Keratinocyte (primary cell): ENCODE measurements at regions not wholly inside any gene's neighbourhood (a gene's known extent, or its start where the extent isn't known, plus 50 kb on each side); places are given as distances from the start of the nearest gene placed in this dataset.

Experiments used
- DNase-seq: peaks from one replicate; pipeline ENCODE4 v3.0.0-alpha.2; 2011; ENCODE audit warnings: low read depth, missing footprints, low spot score
- FAIRE-seq: peaks from 2 replicates; lab custom pipeline; 2011; peaks lifted over from hg19 to GRCh38; lab: Jason Lieb, UNC
- H2AFZ ChIP-seq: 2 replicates; pipeline ENCODE4 v1.6.0; 2012; ENCODE audit warnings: low read length, control low read depth, inconsistent platforms; ENCODE audit not compliant: control insufficient read depth
- H3K27ac ChIP-seq: 2 replicates; pipeline ENCODE4 v1.5.1; 2011; ENCODE audit warnings: low read length; ENCODE audit not compliant: control insufficient read depth, insufficient read depth
- H3K27me3 ChIP-seq: 3 replicates; pipeline ENCODE4 v1.6.0; 2011; ENCODE audit warnings: low read length; ENCODE audit not compliant: control insufficient read depth, insufficient read depth; ENCODE audit errors: extremely low read depth
- H3K36me3 ChIP-seq, 2 experiments: 2 replicates in 1 of 2; 3 replicates in 1 of 2; pipeline ENCODE4 v1.5.1; 2011; ENCODE audit warnings: low read length in 2 of 2, mild to moderate bottlenecking in 1 of 2; ENCODE audit not compliant: control insufficient read depth in 2 of 2, insufficient read depth in 2 of 2; ENCODE audit errors: extremely low read depth in 1 of 2
- H3K4me1 ChIP-seq: 3 replicates; pipeline ENCODE4 v1.5.1; 2011; ENCODE audit warnings: low read length; ENCODE audit not compliant: control insufficient read depth, insufficient read depth; ENCODE audit errors: extremely low read depth
- H3K4me2 ChIP-seq: 3 replicates; pipeline ENCODE4 v1.6.0; 2011; ENCODE audit warnings: low read depth, low read length; ENCODE audit not compliant: control insufficient read depth, insufficient read depth; ENCODE audit errors: extremely low read depth
- H3K4me3 ChIP-seq, 3 experiments: fragments of 200-600 bp in 1 of 3; sonication (generic) in 1 of 3; 2 replicates in 2 of 3; 3 replicates in 1 of 3; pipeline ENCODE4 v1.5.1; 2011 to 2016; ENCODE audit warnings: low read length in 3 of 3, mild to moderate bottlenecking in 3 of 3, control low read depth in 2 of 3, inconsistent platforms in 1 of 3, low read depth in 1 of 3, mixed read lengths in 1 of 3, mixed run types in 1 of 3, moderate library complexity in 1 of 3; ENCODE audit not compliant: control insufficient read depth in 2 of 3, insufficient read depth in 2 of 3; ENCODE audit errors: extremely low read depth in 1 of 3
- H3K79me2 ChIP-seq: 2 replicates; pipeline ENCODE4 v1.6.0; 2012; ENCODE audit warnings: low read length; ENCODE audit not compliant: control insufficient read depth, insufficient read depth
- H3K9ac ChIP-seq: 3 replicates; pipeline ENCODE4 v1.6.0; 2011; ENCODE audit warnings: low read length; ENCODE audit not compliant: control insufficient read depth, insufficient read depth; ENCODE audit errors: extremely low read depth
- H3K9me1 ChIP-seq: 3 replicates; pipeline ENCODE4 v1.6.0; 2011; ENCODE audit warnings: low read length; ENCODE audit not compliant: control insufficient read depth, insufficient read depth; ENCODE audit errors: extremely low read depth
- H3K9me3 ChIP-seq: 2 replicates; pipeline ENCODE4 v1.5.1; 2012; ENCODE audit warnings: low read depth, low read length; ENCODE audit not compliant: control insufficient read depth
- H4K20me1 ChIP-seq: 3 replicates; pipeline ENCODE4 v1.6.0; 2011; ENCODE audit warnings: low read length; ENCODE audit not compliant: control insufficient read depth, insufficient read depth; ENCODE audit errors: extremely low read depth
- EZH2 ChIP-seq: IDR thresholded peaks from one replicate; pipeline ENCODE4 v1.6.1; 2012; ENCODE audit warnings: inconsistent platforms, mild to moderate bottlenecking, low read length, moderate library complexity
- dilution Hi-C: fragments of 300-500 bp; cut with MboI; formaldehyde crosslinking; loops from one replicate; pipeline ENCODE4 v1.7.0; 2020; ENCODE audit warnings: low sequenced_read_pairs; ENCODE audit not compliant: extremely low pct_ligation_motif_present
- TF ChIP-seq, protein P1 (sequence below), 3 experiments: IDR thresholded peaks in 1 of 3; conservative IDR thresholded peaks in 1 of 3; optimal IDR thresholded peaks in 1 of 3; 2 replicates in 2 of 3; 3 replicates in 1 of 3; pipeline versions ENCODE3 to v1.5.1; 2011; ENCODE audit warnings: low read length in 3 of 3, mild to moderate bottlenecking in 3 of 3, moderate library complexity in 2 of 3, control low read depth in 1 of 3, inconsistent platforms in 1 of 3; ENCODE audit not compliant: insufficient read depth in 2 of 3; ENCODE audit errors: extremely low read depth in 1 of 3

- Histone ChIP-seq H3K4me2 (no peak overlapping the region), H4K20me1 (no peaks in the 10 kb centered on the region), H3K9me1 (no peaks in the 10 kb centered on the region), H3K36me3 (no peaks in the 10 kb centered on the region), H3K27me3 (no peaks in the 10 kb centered on the region), H3K4me1 (no peaks in the 10 kb centered on the region), H3K9ac (no peak overlapping the region), H3K4me3 (no peak overlapping the region), H3K79me2 (no peaks in the 10 kb centered on the region), H2AFZ (no peak overlapping the region), H3K9me3 (no peaks in the 10 kb centered on the region), H3K27ac (no peak overlapping the region)
- FAIRE-seq (no peak), DNase-seq (no peak)
- dilution Hi-C loops, result no loop called here
- TF ChIP-seq EZH2, result no peak
- TF ChIP-seq, protein P1, sequence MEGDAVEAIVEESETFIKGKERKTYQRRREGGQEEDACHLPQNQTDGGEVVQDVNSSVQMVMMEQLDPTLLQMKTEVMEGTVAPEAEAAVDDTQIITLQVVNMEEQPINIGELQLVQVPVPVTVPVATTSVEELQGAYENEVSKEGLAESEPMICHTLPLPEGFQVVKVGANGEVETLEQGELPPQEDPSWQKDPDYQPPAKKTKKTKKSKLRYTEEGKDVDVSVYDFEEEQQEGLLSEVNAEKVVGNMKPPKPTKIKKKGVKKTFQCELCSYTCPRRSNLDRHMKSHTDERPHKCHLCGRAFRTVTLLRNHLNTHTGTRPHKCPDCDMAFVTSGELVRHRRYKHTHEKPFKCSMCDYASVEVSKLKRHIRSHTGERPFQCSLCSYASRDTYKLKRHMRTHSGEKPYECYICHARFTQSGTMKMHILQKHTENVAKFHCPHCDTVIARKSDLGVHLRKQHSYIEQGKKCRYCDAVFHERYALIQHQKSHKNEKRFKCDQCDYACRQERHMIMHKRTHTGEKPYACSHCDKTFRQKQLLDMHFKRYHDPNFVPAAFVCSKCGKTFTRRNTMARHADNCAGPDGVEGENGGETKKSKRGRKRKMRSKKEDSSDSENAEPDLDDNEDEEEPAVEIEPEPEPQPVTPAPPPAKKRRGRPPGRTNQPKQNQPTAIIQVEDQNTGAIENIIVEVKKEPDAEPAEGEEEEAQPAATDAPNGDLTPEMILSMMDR (optimal IDR thresholded peaks at IDR 0.05 in 1 of 3, IDR thresholded peaks at IDR 0.05 in 1 of 3, conservative IDR thresholded peaks at IDR 0.05 in 1 of 3; ENCODE audit: extremely low read depth in 1 of 3, insufficient read depth in 2 of 3, low read length in 3 of 3), result no peak
These were observed 64.4 kb upstream of the SUB1 start for GRCh38 chr5:32520972-32521371.

GRCh38 chr5:32520356-32520755 lies 65.0 kb upstream of the SUB1 start:
- DNase-seq (no peak), FAIRE-seq (no peak)
- Histone ChIP-seq H4K20me1 (no peaks in the 10 kb centered on the region), H3K4me2 (no peak overlapping the region), H3K79me2 (no peaks in the 10 kb centered on the region), H3K27ac (no peak overlapping the region), H2AFZ (no peak overlapping the region), H3K4me1 (no peaks in the 10 kb centered on the region), H3K27me3 (no peaks in the 10 kb centered on the region), H3K9ac (no peak overlapping the region), H3K4me3 (no peak overlapping the region), H3K9me3 (no peaks in the 10 kb centered on the region), H3K9me1 (no peaks in the 10 kb centered on the region), H3K36me3 (no peaks in the 10 kb centered on the region)
- dilution Hi-C loops, result no loop called here
- TF ChIP-seq, protein P1 (optimal IDR thresholded peaks at IDR 0.05 in 1 of 3, IDR thresholded peaks at IDR 0.05 in 1 of 3, conservative IDR thresholded peaks at IDR 0.05 in 1 of 3; ENCODE audit: extremely low read depth in 1 of 3, insufficient read depth in 2 of 3, low read length in 3 of 3), result no peak
- TF ChIP-seq EZH2, result no peak
